ENCODE measurements at regions not wholly inside any gene's neighbourhood (a gene's known extent, or its start where the extent isn't known, plus 50 kb on each side); places are given as distances from the start of the nearest gene placed in this dataset.

- H3K27me3 Mint-ChIP-seq = peaks cover 6 to 8% of the 10 kb centered on the region in 2 donors
- H3K27ac Mint-ChIP-seq = no peak overlapping the region
- no peaks in the 10 kb centered on the region for H3K9me3 Mint-ChIP-seq
- ATAC-seq (no peak), DNase-seq (ENCODE audit: low spot score) (no peak)
- no peaks in the 10 kb centered on the region for H3K36me3 Mint-ChIP-seq
- H3K4me3 Mint-ChIP-seq = no peak overlapping the region
- peaks cover 10 to 19% of the 10 kb centered on the region in 2 donors for H3K4me1 Mint-ChIP-seq (ENCODE audit: low read depth in 2 of 2)
Measured at GRCh38 chr14:97410667-97411620, 613.8 kb downstream of the VRK1 start.

- Mint-ChIP-seq H3K4me1 (ENCODE audit: low read depth in 2 of 2) (peaks cover 10 to 19% of the 10 kb centered on the region in 2 donors), H3K27ac (no peak overlapping the region), H3K36me3 (no peaks in the 10 kb centered on the region), H3K4me3 (no peak overlapping the region), H3K9me3 (no peaks in the 10 kb centered on the region), H3K27me3 (peaks cover 6 to 13% of the 10 kb centered on the region in 2 donors)
- no peak for ATAC-seq
- no peak for DNase-seq (ENCODE audit: low spot score)
Measured at GRCh38 chr14:97411938-97412612, 614.9 kb downstream of the VRK1 start.

DNA sequence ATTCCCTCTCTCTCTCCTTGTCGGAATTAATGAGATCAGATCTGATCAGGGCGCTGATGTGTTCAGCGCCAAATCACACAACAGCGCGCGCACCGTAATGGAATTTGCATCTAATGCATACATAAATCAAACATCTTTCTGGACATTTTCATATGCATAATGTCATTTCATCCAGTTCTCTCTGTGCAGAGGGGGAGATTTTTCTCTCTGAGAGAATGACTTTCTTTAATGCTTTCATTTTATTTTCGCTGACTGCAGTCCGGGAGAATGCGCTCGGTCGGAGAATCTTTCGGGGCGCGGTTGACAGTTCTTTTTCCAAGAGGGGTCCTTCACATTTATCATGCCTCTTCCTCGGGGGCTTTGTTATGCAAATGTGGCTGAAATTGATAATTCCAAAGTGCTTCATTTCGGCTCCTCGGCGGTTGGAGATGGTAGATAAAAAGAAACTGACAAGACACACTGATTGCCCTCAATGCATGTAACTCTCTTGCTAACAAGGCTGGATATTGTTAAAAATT lies 615.9 kb downstream of the VRK1 start:
- Mint-ChIP-seq H3K4me3 (no peak overlapping the region), H3K4me1 (ENCODE audit: low read depth in 2 of 2) (peaks cover 10 to 15% of the 10 kb centered on the region in 2 donors), H3K27me3 (peaks cover 6 to 13% of the 10 kb centered on the region in 2 donors), H3K27ac (no peak overlapping the region), H3K36me3 (no peaks in the 10 kb centered on the region), H3K9me3 (no peaks in the 10 kb centered on the region)
- DNase-seq (ENCODE audit: low spot score) = no peak
- no peak for ATAC-seq

GRCh38 chr14:97413966-97414717 lies 617.0 kb downstream of the VRK1 start:
- Mint-ChIP-seq H3K27ac (no peak overlapping the region), H3K9me3 (no peaks in the 10 kb centered on the region), H3K27me3 (peaks cover 6 to 10% of the 10 kb centered on the region in 2 donors), H3K36me3 (no peaks in the 10 kb centered on the region), H3K4me3 (no peak overlapping the region), H3K4me1 (ENCODE audit: low read depth in 2 of 2) (peaks cover 4 to 5% of the 10 kb centered on the region in 2 donors)
- DNase-seq (ENCODE audit: low spot score) (no peak), ATAC-seq (no peak)

DNA sequence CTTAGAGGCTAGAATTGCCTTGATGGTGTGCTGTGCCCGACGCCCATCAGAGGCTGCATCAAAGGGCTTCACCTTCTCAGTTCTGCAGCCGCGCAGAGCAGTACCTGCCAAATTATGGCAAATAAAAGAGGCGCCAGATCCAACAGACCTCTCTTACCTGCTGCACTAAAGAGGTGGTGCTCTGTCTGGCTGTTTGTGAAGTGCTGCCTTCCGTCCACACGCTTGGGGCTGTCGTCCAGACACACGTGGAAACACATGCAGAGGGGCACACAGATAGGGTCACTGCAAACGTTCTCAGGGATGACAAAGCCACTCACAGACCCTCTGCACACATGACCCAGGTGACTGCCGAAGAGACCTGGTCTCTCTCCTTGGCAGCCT lies 617.5 kb downstream of the VRK1 start:
- H3K27ac Mint-ChIP-seq = no peak overlapping the region
- peaks cover 5 to 6% of the 10 kb centered on the region in 2 donors for H3K27me3 Mint-ChIP-seq
- H3K36me3 Mint-ChIP-seq = no peaks in the 10 kb centered on the region
- DNase-seq (ENCODE audit: low spot score) = no peak
- H3K9me3 Mint-ChIP-seq = no peaks in the 10 kb centered on the region
- H3K4me3 Mint-ChIP-seq = no peak overlapping the region
- ATAC-seq = no peak
- H3K4me1 Mint-ChIP-seq (ENCODE audit: low read depth in 2 of 2) = no peaks in the 10 kb centered on the region

DNA sequence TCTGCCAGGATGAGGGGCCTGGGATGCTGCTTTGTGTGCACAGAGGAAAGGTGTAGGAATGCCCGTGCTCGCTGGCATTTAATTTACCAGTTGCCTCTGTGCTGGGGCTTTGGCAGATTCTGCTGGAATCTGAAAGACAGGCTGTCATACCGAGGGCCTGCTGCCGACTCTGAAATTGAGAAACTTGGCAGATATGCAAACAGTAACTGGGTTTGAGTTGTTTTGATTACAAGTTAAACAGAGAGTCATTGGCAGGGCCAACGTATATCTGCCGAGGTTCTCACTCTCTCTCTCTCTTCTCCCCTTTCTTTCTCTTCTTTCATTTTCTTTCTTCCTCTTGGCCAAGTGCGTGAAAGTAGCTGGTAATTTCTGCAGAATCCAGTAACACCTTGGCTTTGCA lies 618.7 kb downstream of the VRK1 start:
- H3K4me3 Mint-ChIP-seq = no peak overlapping the region
- no peaks in the 10 kb centered on the region for H3K9me3 Mint-ChIP-seq
- H3K27ac Mint-ChIP-seq = no peak overlapping the region
- no peaks in the 10 kb centered on the region for H3K36me3 Mint-ChIP-seq
- no peak for DNase-seq (ENCODE audit: low spot score)
- peaks cover 0 to 6% of the 10 kb centered on the region in 2 donors for H3K27me3 Mint-ChIP-seq
- no peak for ATAC-seq
- H3K4me1 Mint-ChIP-seq (ENCODE audit: low read depth in 2 of 2) = no peaks in the 10 kb centered on the region

GRCh38 chr14:97416550-97416949 lies 619.4 kb downstream of the VRK1 start:
- no peaks in the 10 kb centered on the region for H3K36me3 Mint-ChIP-seq
- no peak for ATAC-seq
- no peaks in the 10 kb centered on the region for H3K9me3 Mint-ChIP-seq
- H3K27me3 Mint-ChIP-seq = peaks cover 0 to 6% of the 10 kb centered on the region in 2 donors
- no peak overlapping the region for H3K4me3 Mint-ChIP-seq
- no peaks in the 10 kb centered on the region for H3K4me1 Mint-ChIP-seq (ENCODE audit: low read depth in 2 of 2)
- no peak for DNase-seq (ENCODE audit: low spot score)
- no peak overlapping the region for H3K27ac Mint-ChIP-seq

GRCh38 chr14:97417331-97417730 lies 620.1 kb downstream of the VRK1 start:
- no peaks in the 10 kb centered on the region for H3K4me1 Mint-ChIP-seq (ENCODE audit: low read depth in 2 of 2)
- H3K9me3 Mint-ChIP-seq = no peaks in the 10 kb centered on the region
- no peak overlapping the region for H3K27ac Mint-ChIP-seq
- peaks cover 0 to 6% of the 10 kb centered on the region in 2 donors for H3K27me3 Mint-ChIP-seq
- DNase-seq (ENCODE audit: low spot score) (no peak), ATAC-seq (no peak)
- no peak overlapping the region for H3K4me3 Mint-ChIP-seq
- no peaks in the 10 kb centered on the region for H3K36me3 Mint-ChIP-seq

DNA sequence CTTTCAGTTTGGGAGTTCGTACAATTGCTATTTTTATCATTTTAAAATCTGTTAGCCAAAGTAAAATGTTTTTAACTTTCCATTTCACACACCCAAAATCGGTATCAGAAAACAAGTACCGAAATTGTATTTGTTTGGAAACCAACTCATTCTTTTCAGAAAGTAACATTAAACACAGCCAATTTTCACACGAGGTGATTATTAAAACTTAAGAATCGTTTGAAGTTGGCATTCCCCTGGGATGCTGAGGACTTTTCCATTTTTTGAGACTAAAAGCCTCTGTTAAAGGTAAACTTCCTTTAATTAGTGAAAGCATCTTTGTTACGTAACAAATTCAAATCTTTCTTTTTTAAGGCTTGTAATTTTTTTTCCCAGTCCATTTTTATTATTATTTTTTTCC lies 623.0 kb downstream of the VRK1 start:
- ATAC-seq (no peak), DNase-seq (ENCODE audit: low spot score) (no peak)
- no peaks in the 10 kb centered on the region for H3K36me3 Mint-ChIP-seq
- H3K27me3 Mint-ChIP-seq = peaks cover 0 to 7% of the 10 kb centered on the region in 2 donors
- H3K27ac Mint-ChIP-seq = no peak overlapping the region
- H3K4me1 Mint-ChIP-seq (ENCODE audit: low read depth in 2 of 2) = no peaks in the 10 kb centered on the region
- no peaks in the 10 kb centered on the region for H3K9me3 Mint-ChIP-seq
- no peak overlapping the region for H3K4me3 Mint-ChIP-seq

- DNase-seq (ENCODE audit: low spot score) (no peak), ATAC-seq (no peak)
- Mint-ChIP-seq H3K9me3 (no peaks in the 10 kb centered on the region), H3K4me1 (ENCODE audit: low read depth in 2 of 2) (peaks cover 16% of the 10 kb centered on the region in 2 donors), H3K36me3 (no peaks in the 10 kb centered on the region), H3K27me3 (peaks cover 0 to 3% of the 10 kb centered on the region in 2 donors), H3K27ac (peak overlapping the region in 1 of 2 donors; percentile 13), H3K4me3 (no peak overlapping the region)
Measured at GRCh38 chr14:97426776-97427175, 629.6 kb downstream of the VRK1 start.

GRCh38 chr14:97428808-97429440 lies 631.7 kb downstream of the VRK1 start:
- DNase-seq (ENCODE audit: low spot score) (no peak), ATAC-seq (no peak)
- Mint-ChIP-seq H3K9me3 (no peaks in the 10 kb centered on the region), H3K4me1 (ENCODE audit: low read depth in 2 of 2) (peaks cover 31 to 32% of the 10 kb centered on the region in 2 donors), H3K27me3 (peaks cover 0 to under 1% of the 10 kb centered on the region in 2 donors), H3K27ac (peak overlapping the region in 1 of 2 donors; percentile 13), H3K4me3 (no peak overlapping the region), H3K36me3 (no peaks in the 10 kb centered on the region)

- peaks cover 3 to 4% of the 10 kb centered on the region in 2 donors for H3K27me3 Mint-ChIP-seq
- peaks cover 4% of the 10 kb centered on the region for H3K9me3 Mint-ChIP-seq
- peaks cover 30 to 37% of the 10 kb centered on the region in 2 donors for H3K4me1 Mint-ChIP-seq (ENCODE audit: low read depth in 2 of 2)
- peak; percentile 81 for DNase-seq (ENCODE audit: low spot score)
- peak; percentile 97 to 98 for ATAC-seq
- H3K4me3 Mint-ChIP-seq = peak overlapping the region; percentile 35
- H3K36me3 Mint-ChIP-seq = no peaks in the 10 kb centered on the region
- peak overlapping the region; percentile 17 to 85 for H3K27ac Mint-ChIP-seq
Measured at GRCh38 chr14:97432586-97432985, 635.4 kb downstream of the VRK1 start.

GRCh38 chr14:97441740-97442362 lies 644.7 kb downstream of the VRK1 start:
- H3K36me3 Mint-ChIP-seq = no peaks in the 10 kb centered on the region
- H3K27ac Mint-ChIP-seq = peak overlapping the region; percentile 73 to 93
- no peak overlapping the region for H3K4me3 Mint-ChIP-seq
- ATAC-seq (no peak), DNase-seq (ENCODE audit: low spot score) (no peak)
- H3K9me3 Mint-ChIP-seq = peaks cover 4% of the 10 kb centered on the region
- H3K27me3 Mint-ChIP-seq = peaks cover 5 to 10% of the 10 kb centered on the region in 2 donors
- H3K4me1 Mint-ChIP-seq (ENCODE audit: low read depth in 2 of 2) = peaks cover 8 to 21% of the 10 kb centered on the region in 2 donors

Data from natural killer cell treated with Interleukin-12 subunit alpha and Interleukin-12 subunit beta and Interleukin-15 and Interleukin-18, amount 100 ng/mL, for 72 hours (primary cell).